Pancreas (tissue), 10 donors: ENCODE measurements at regions not wholly inside any gene's neighbourhood (a gene's known extent, or its start where the extent isn't known, plus 50 kb on each side); places are given as distances from the start of the nearest gene placed in this dataset.

Source experiments
- ATAC-seq, 4 donors: fragments of 200-7000 bp; cut with Tn5 transposase; one replicate each; pipeline versions ENCODE4 v1.8.0 to v1.9.1; 2020; ENCODE audit warnings: mild to moderate bottlenecking in 4 of 4, moderate library complexity in 4 of 4
- DNase-seq, 6 donors: peaks; one replicate each; pipeline ENCODE4 v3.0.0-alpha.2; 2020
- FAIRE-seq: peaks from 2 replicates; lab custom pipeline; 2012; peaks lifted over from hg19 to GRCh38; lab: Jason Lieb, UNC
- H3K27ac ChIP-seq, 4 donors: fragments of 200-600 bp; sonication (generic); 1 replicate in 3 of 4; 2 replicates in 1 of 4; pipeline versions ENCODE4 v1.5.0 to v1.8.0; 2020
- H3K27me3 ChIP-seq, 4 donors: fragments of 200-600 bp; one replicate each; pipeline ENCODE4 v1.8.0; 2021
- H3K36me3 ChIP-seq, 3 donors: fragments of 200-600 bp; sonication (generic) in 1 of 3; one replicate each; pipeline versions ENCODE4 v1.5.0 to v1.8.0; 2020 to 2021
- H3K4me1 ChIP-seq, 3 donors: fragments of 200-600 bp; one replicate each; pipeline ENCODE4 v1.8.0; 2021
- H3K4me3 ChIP-seq, 4 donors: fragments of 200-600 bp; sonication (generic) in 2 of 4; one replicate each; pipeline versions ENCODE4 v1.5.0 to v1.8.0; 2020 to 2021
- H3K9me3 ChIP-seq, 4 donors: fragments of 200-600 bp; one replicate each; pipeline ENCODE4 v1.8.0; 2021
- CTCF ChIP-seq, 4 donors: fragments of 200-600 bp; sonication (generic) in 3 of 4; IDR thresholded peaks; one replicate each; pipeline versions ENCODE4 v1.5.0 to v1.8.0; 2021; ENCODE audit warnings: antibody characterized with exemption in 4 of 4
- WGBS, 2 donors: extraction: QIAGEN DNeasy Blood & Tissue Kit; methylation state at CpG; one replicate each; pipeline ENCODE4 v1.1.7; 2013; 5-methylcytosine and 5-hydroxymethylcytosine counted together
- intact Hi-C, 3 donors: fragments of 100-400 bp; cut with DNase I; formaldehyde crosslinking; loops; one replicate each; pipeline versions ENCODE4 v1.11.1 to v1.14.2; 2022
- donor health status: healthy with polysubstance abuse.
- donor health status: DM: no; HTN: no; CAD: no; lungs with moderate emphysema.
- donor health status: DM: no; HTN: no; CAD: no.
- donor health status: control.
- donor health status: control.
- donor health status: Bipolar disorder and iron deficiency.
- donor health status: DM: yes; HTN: yes; CAD: no.
- donor health status: DM: no; HTN: no; CAD: no.
- donor health status: DM: no; HTN: no; CAD: no.
- donor health status: DM: yes; HTN: yes; CAD: no.

- Histone ChIP-seq H3K27ac (no peak overlapping the region), H3K9me3 (no peaks in the 10 kb centered on the region), H3K4me3 (no peak overlapping the region), H3K4me1 (no peaks in the 10 kb centered on the region), H3K36me3 (no peaks in the 10 kb centered on the region), H3K27me3 (no peaks in the 10 kb centered on the region)
- intact Hi-C loops = no loop called here
- TF ChIP-seq CTCF (IDR thresholded peaks at IDR 0.05) = no peak
- WGBS, 2 donors = 64 to 80% methylated on average over 4 of the region's 4 CpGs
- DNase-seq (no peak), ATAC-seq (no peak), FAIRE-seq (no peak)
Observed at GRCh38 chr11:97359016-97359415, 969.2 kb downstream of the JRKL start.

- FAIRE-seq (no peak), ATAC-seq (no peak), DNase-seq (no peak)
- Histone ChIP-seq H3K27me3 (no peaks in the 10 kb centered on the region), H3K36me3 (no peaks in the 10 kb centered on the region), H3K27ac (no peak overlapping the region), H3K9me3 (no peaks in the 10 kb centered on the region), H3K4me3 (no peak overlapping the region), H3K4me1 (no peaks in the 10 kb centered on the region)
- intact Hi-C loops = no loop called here
- WGBS, 2 donors = 23 to 27% methylated on average over 1 of the region's 1 CpG
- TF ChIP-seq CTCF (IDR thresholded peaks at IDR 0.05) = no peak
Observed at GRCh38 chr11:97361812-97362378, 972.1 kb downstream of the JRKL start.

GRCh38 chr11:97363331-97363730 lies 973.5 kb downstream of the JRKL start:
- ATAC-seq (no peak), FAIRE-seq (no peak), DNase-seq (no peak)
- H3K4me3 ChIP-seq = no peak overlapping the region
- H3K9me3 ChIP-seq = no peaks in the 10 kb centered on the region
- H3K27me3 ChIP-seq = no peaks in the 10 kb centered on the region
- no peak for TF ChIP-seq CTCF (IDR thresholded peaks at IDR 0.05)
- intact Hi-C loops = no loop called here
- no peaks in the 10 kb centered on the region for H3K36me3 ChIP-seq
- no peak overlapping the region for H3K27ac ChIP-seq
- H3K4me1 ChIP-seq = no peaks in the 10 kb centered on the region

DNA sequence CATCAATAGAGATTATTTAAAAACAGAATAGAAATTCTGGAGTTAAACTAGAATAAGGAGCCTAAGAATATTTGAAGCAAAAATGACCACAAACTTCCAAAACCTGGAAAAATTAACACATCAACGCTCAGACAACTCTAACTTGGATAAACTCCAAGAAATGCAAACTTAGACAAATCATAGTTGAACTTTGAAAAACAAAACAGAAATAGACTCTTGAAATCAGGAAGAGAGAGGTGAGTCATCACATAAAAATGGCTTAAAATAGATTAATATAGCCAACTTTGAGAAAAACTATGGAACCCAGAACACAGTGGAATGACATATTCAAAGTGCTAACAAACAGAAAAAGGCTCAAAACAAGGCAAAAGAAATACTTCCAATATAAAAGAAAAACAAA lies 974.2 kb downstream of the JRKL start:
- no peaks in the 10 kb centered on the region for H3K27me3 ChIP-seq
- no peak for TF ChIP-seq CTCF (IDR thresholded peaks at IDR 0.05)
- DNase-seq (no peak), FAIRE-seq (no peak), ATAC-seq (no peak)
- no peaks in the 10 kb centered on the region for H3K4me1 ChIP-seq
- no peak overlapping the region for H3K4me3 ChIP-seq
- 25 to 55% methylated on average over 1 of the region's 1 CpG for WGBS, 2 donors
- no peak overlapping the region for H3K27ac ChIP-seq
- H3K36me3 ChIP-seq = no peaks in the 10 kb centered on the region
- H3K9me3 ChIP-seq = no peaks in the 10 kb centered on the region
- intact Hi-C loops = no loop called here

DNA sequence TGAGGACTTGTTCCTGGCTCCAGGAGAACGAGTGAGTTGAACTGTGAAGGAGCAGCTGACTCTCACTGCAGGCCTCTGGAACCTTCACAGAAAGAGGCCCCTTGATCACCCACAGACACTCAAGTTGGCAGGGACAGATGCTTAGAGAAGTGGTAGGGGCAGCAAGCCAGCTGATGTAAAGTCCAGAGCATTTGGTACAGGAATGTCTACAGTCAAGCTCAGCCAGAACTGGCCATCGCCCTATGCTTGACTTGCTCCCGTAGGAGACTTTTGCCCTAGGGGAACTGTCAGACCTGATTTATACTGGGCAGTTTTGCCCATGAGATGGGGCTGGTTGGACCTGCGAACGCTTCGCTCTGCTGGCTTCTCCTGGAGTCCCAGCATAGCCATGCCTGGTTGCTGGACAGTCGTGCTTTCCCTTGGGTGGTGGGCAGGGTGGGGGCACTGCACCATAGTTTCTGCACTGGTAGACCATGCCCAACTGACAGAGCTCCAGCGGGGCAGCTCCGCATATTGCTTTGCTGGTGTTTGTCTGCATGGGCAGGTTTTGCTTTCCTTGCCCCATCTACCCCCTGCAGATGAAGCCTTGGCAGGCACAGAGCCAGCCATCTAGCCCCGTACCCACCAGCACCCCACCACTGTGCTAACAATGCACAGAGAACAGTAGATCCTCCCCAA lies 977.7 kb downstream of the JRKL start:
- no peak for TF ChIP-seq CTCF (IDR thresholded peaks at IDR 0.05)
- ATAC-seq = no peak
- Histone ChIP-seq H3K27ac (no peak overlapping the region), H3K9me3 (no peaks in the 10 kb centered on the region), H3K27me3 (no peaks in the 10 kb centered on the region), H3K36me3 (no peaks in the 10 kb centered on the region), H3K4me3 (no peak overlapping the region), H3K4me1 (no peaks in the 10 kb centered on the region)
- WGBS, 2 donors = 74 to 87% methylated on average over 10 of the region's 10 CpGs
- DNase-seq = peak in 1 of 6 donors; percentile 29
- intact Hi-C loops = no loop called here
- no peak for FAIRE-seq
